OCI-LY3 (cell line): ENCODE measurements at regions not wholly inside any gene's neighbourhood (a gene's known extent, or its start where the extent isn't known, plus 50 kb on each side); places are given as distances from the start of the nearest gene placed in this dataset.

Source experiments
- H2AFZ ChIP-seq: fragments of 200-600, 300-600 bp; shearing (Covaris generic); 2 replicates; pipeline ENCODE4 v1.6.0; 2014; ENCODE audit warnings: antibody characterized with exemption, low read depth, low read length
- H3K27ac ChIP-seq: fragments of 200-600, 300-600 bp; sonication (generic); 2 replicates; pipeline ENCODE4 v1.5.1; 2014; ENCODE audit warnings: mild to moderate bottlenecking, low read length, moderate library complexity, mixed read lengths
- H3K27me3 ChIP-seq: fragments of 200-600, 300-600 bp; sonication (generic); 2 replicates; pipeline ENCODE4 v1.6.1; 2014; ENCODE audit warnings: low read depth, low read length, mixed read lengths
- H3K36me3 ChIP-seq: fragments of 200-600, 300-600 bp; sonication (generic); replicated peaks from 2 replicates; pipeline ENCODE3; 2014; ENCODE audit warnings: low read depth, low read length, mixed read lengths
- H3K4me1 ChIP-seq: fragments of 300-600, 200-600 bp; sonication (generic); 2 replicates; pipeline ENCODE4 v1.6.1; 2014; ENCODE audit warnings: low read length, mixed read lengths
- H3K4me2 ChIP-seq: fragments of 200-600, 300-600 bp; sonication (generic); 2 replicates; pipeline ENCODE4 v1.6.1; 2014; ENCODE audit warnings: low read length, mixed read lengths
- H3K4me3 ChIP-seq: fragments of 300-600, 200-600 bp; sonication (generic); 2 replicates; pipeline ENCODE4 v1.5.1; 2014; ENCODE audit warnings: antibody characterized with exemption, mild to moderate bottlenecking, low read length, moderate library complexity
- H3K79me2 ChIP-seq: fragments of 300-600, 200-600 bp; shearing (Covaris generic); 2 replicates; pipeline ENCODE4 v1.6.1; 2014; ENCODE audit warnings: mild to moderate bottlenecking, low read length, mixed read lengths
- H3K9ac ChIP-seq: fragments of 300-600, 200-600 bp; shearing (Covaris generic); 2 replicates; pipeline ENCODE4 v1.6.0; 2014; ENCODE audit warnings: mild to moderate bottlenecking, low read length, moderate library complexity
- H3K9me3 ChIP-seq: fragments of 200-600, 300-600 bp; shearing (Covaris generic); 2 replicates; pipeline ENCODE4 v1.6.1; 2014; ENCODE audit warnings: low read length, mixed read lengths; ENCODE audit not compliant: insufficient read depth
- H4K20me1 ChIP-seq: fragments of 200-600, 300-600 bp; sonication (generic); 2 replicates; pipeline ENCODE4 v1.6.1; 2016; ENCODE audit warnings: low read length, mixed read lengths; ENCODE audit not compliant: insufficient read depth
- EZH2phosphoT487 ChIP-seq: fragments of 200-600 bp; shearing (Covaris generic); IDR thresholded peaks from 2 replicates; pipeline ENCODE4 v1.6.1; 2018; ENCODE audit warnings: antibody characterized with exemption, mixed run types, low read depth
- TF ChIP-seq, protein P1 (sequence below): fragments of 200-600, 300-600 bp; sonication (generic); IDR thresholded peaks from 2 replicates; pipeline ENCODE4 v1.5.1; 2014; ENCODE audit warnings: antibody characterized with exemption, low read length, low read depth

DNA sequence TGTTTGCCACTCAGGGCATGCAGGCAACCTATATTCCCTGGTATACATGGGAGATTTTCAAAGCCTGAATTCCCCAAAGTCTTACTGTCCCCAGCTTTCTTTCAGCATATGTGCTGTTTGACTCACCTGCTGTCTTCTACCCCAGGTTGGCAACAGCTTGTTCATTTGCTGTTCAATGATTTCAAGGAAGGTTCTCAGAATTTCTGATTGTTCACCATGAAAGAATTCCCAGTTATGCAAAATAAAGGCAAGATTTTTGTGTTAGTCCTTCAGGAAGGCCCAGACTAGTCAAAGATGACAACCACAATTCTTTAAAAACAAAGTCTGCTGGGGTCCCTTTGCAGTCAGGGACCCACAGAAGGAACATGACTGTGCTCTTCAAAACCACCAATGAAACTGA lies 1057.8 kb upstream of the CDH2 start:
- TF ChIP-seq, protein P1, sequence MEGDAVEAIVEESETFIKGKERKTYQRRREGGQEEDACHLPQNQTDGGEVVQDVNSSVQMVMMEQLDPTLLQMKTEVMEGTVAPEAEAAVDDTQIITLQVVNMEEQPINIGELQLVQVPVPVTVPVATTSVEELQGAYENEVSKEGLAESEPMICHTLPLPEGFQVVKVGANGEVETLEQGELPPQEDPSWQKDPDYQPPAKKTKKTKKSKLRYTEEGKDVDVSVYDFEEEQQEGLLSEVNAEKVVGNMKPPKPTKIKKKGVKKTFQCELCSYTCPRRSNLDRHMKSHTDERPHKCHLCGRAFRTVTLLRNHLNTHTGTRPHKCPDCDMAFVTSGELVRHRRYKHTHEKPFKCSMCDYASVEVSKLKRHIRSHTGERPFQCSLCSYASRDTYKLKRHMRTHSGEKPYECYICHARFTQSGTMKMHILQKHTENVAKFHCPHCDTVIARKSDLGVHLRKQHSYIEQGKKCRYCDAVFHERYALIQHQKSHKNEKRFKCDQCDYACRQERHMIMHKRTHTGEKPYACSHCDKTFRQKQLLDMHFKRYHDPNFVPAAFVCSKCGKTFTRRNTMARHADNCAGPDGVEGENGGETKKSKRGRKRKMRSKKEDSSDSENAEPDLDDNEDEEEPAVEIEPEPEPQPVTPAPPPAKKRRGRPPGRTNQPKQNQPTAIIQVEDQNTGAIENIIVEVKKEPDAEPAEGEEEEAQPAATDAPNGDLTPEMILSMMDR: no peak
- no peak for TF ChIP-seq EZH2phosphoT487
- H3K4me1 ChIP-seq: no peaks in the 10 kb centered on the region

DNA sequence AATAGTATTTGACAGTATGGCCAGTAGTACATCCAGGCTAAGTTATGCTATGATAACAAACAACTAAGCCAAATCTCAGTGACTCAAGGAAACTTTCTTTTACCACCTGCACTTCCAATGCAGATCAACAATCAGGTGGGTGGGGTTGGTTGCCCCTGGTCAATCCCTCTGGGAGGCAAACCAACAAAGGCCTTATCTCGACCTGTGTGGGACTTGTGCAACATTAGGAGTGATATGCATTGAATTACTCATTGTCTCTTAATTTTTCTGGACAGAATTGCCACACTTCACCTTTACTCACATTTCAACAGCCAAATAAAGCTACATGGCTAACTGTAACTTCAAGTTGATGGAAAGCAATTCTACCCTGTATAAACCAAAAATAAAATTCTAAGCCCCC lies 1049.3 kb upstream of the CDH2 start:
- Histone ChIP-seq H3K4me2 (no peak overlapping the region), H3K27ac (no peak overlapping the region), H3K9me3 (peaks cover 5% of the 10 kb centered on the region; the same call in 1 of the 2 replicates), H4K20me1 (no peaks in the 10 kb centered on the region), H3K36me3 (no peaks in the 10 kb centered on the region), H2AFZ (no peak overlapping the region), H3K4me1 (peaks cover 7% of the 10 kb centered on the region), H3K4me3 (no peak overlapping the region), H3K27me3 (no peaks in the 10 kb centered on the region), H3K9ac (no peak overlapping the region), H3K79me2 (no peaks in the 10 kb centered on the region)
- TF ChIP-seq, protein P1: no peak
- TF ChIP-seq EZH2phosphoT487: no peak

More for the DNA sequence above, 1057.8 kb upstream of the CDH2 start:
- Histone ChIP-seq H3K4me3 (no peak overlapping the region), H3K27ac (no peak overlapping the region), H3K4me2 (no peak overlapping the region), H3K36me3 (no peaks in the 10 kb centered on the region), H3K27me3 (no peaks in the 10 kb centered on the region), H3K9ac (no peak overlapping the region), H3K79me2 (no peaks in the 10 kb centered on the region), H4K20me1 (no peaks in the 10 kb centered on the region), H2AFZ (no peak overlapping the region), H3K9me3 (peaks cover 16% of the 10 kb centered on the region; the same call in 1 of the 2 replicates)

DNA sequence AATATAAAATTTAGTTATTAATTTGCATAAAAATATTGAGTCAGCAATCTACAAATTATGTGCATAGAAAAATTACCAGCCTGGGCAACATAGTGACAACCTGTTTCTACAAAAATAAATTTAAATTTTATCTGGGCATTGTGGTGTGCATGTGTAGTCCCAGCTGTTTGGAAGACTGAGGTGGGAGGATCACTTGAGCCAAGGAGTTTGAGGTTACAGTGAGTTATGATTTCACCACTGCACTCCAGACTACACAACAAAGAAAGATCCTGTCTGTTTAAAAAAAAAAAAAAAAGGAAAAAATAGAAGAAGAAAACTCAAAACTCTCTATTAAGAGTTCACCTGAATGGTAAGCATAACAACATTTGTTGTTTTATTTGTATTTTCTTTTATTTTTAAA lies 1048.4 kb upstream of the CDH2 start:
- Histone ChIP-seq H3K4me3 (no peak overlapping the region), H3K9ac (no peak overlapping the region), H3K4me2 (no peak overlapping the region), H4K20me1 (no peaks in the 10 kb centered on the region), H3K79me2 (no peaks in the 10 kb centered on the region), H3K4me1 (peaks cover 7% of the 10 kb centered on the region), H3K27ac (no peak overlapping the region), H2AFZ (no peak overlapping the region), H3K27me3 (no peaks in the 10 kb centered on the region), H3K9me3 (peaks cover under 1% of the 10 kb centered on the region; the same call in 1 of the 2 replicates), H3K36me3 (no peaks in the 10 kb centered on the region)
- TF ChIP-seq EZH2phosphoT487: no peak
- TF ChIP-seq, protein P1: no peak

DNA sequence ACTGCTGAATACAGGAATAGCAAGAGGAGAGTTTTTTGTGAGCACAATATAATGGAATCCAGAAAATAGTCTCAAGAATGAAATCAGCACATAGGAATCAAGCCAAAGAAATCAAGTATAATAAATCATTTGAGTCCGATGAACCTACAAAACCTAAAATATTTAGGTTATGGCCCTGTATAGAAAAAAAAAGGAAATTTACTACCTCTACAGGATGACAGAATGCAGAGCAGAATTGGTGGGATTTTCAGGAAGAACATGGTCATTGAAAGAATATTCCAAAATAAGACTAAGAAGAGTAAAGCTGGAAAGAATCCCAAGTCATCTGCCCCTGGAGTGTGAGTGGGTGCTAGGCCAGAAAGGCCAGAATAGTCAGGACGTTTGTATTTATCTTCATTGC lies 1041.2 kb upstream of the CDH2 start:
- TF ChIP-seq EZH2phosphoT487: no peak
- TF ChIP-seq, protein P1: no peak
- H3K79me2 ChIP-seq: no peaks in the 10 kb centered on the region
- H3K27me3 ChIP-seq: no peaks in the 10 kb centered on the region
- no peak overlapping the region for H3K27ac ChIP-seq
- no peak overlapping the region for H2AFZ ChIP-seq
- no peaks in the 10 kb centered on the region for H3K4me1 ChIP-seq
- H4K20me1 ChIP-seq: no peaks in the 10 kb centered on the region
- H3K4me2 ChIP-seq: no peak overlapping the region
- no peak overlapping the region for H3K9ac ChIP-seq
- H3K9me3 ChIP-seq: no peaks in the 10 kb centered on the region
- H3K36me3 ChIP-seq: no peaks in the 10 kb centered on the region
- no peak overlapping the region for H3K4me3 ChIP-seq
